K562 (cell line): ENCODE measurements at regions not wholly inside any gene's neighbourhood (a gene's known extent, or its start where the extent isn't known, plus 50 kb on each side); places are given as distances from the start of the nearest gene placed in this dataset.
"Not testable (repeated sequence)": the region's sequence is repeated elsewhere in the genome, so short reads cannot be mapped to it uniquely, and the experiment has no call there.

Experiments
- ATAC-seq: fragments of 200-7000 bp; cut with Tn5 transposase; 3 replicates; pipeline ENCODE4 v1.9.1; 2020; ENCODE audit warnings: moderate library complexity
- BruUV-seq: library from RNA; stranded (reverse); fragments of 400-500 nt; replicated peaks from 2 replicates; lab custom pipeline; 2021; lab: Mats Ljungman, UMichigan
- CTCF ChIA-PET: fragments of 300-600 bp; formaldehyde crosslinking; extraction: SDS; loops from one replicate; lab custom pipeline; 2021; ENCODE audit warnings: low intra/inter-chr PET ratio; lab: Yijun Ruan, JAX
- POLR2A ChIA-PET: fragments of 300-600, 350-650 bp; sonication (Branson Sonifier 250); formaldehyde crosslinking; extraction: SDS; loops from one replicate; lab custom pipeline; 2021; ENCODE audit warnings: antibody characterized with exemption, inconsistent platforms; lab: Yijun Ruan, JAX
- DNase-seq, 4 experiments: peaks; one replicate each; pipeline versions ENCODE4 v3.0.0 to v3.0.0-alpha.2; 2011 to 2018; ENCODE audit warnings: low spot score in 3 of 4, mixed read lengths in 3 of 4; ENCODE audit errors: extremely low read depth in 1 of 4
- FAIRE-seq: peaks from 2 replicates; lab custom pipeline; 2011; peaks lifted over from hg19 to GRCh38; lab: Jason Lieb, UNC
- H2AFZ ChIP-seq: 2 replicates; pipeline ENCODE4 v1.6.0; 2011; ENCODE audit warnings: low read depth, low read length, control low read depth, inconsistent platforms
- H3K27ac ChIP-seq: fragments of 200-600 bp; 3 replicates; pipeline ENCODE4 v1.8.0; 2011; ENCODE audit warnings: low read depth, mild to moderate bottlenecking, control low read depth, inconsistent platforms, low read length, moderate library complexity, mixed read lengths; ENCODE audit errors: extremely low read depth
- H3K27me3 ChIP-seq, 2 experiments: fragments of 300-600 bp in 1 of 2; 2 replicates in 1 of 2; 3 replicates in 1 of 2; pipeline versions ENCODE4 v1.6.0 to v1.8.0; 2011; ENCODE audit warnings: inconsistent platforms in 2 of 2, low read length in 2 of 2, mild to moderate bottlenecking in 1 of 2, mixed read lengths in 1 of 2, moderate library complexity in 1 of 2; ENCODE audit not compliant: control insufficient read depth in 2 of 2, insufficient read depth in 2 of 2
- H3K36me3 ChIP-seq: fragments of 300-600 bp; 3 replicates; pipeline ENCODE4 v1.8.0; 2011; ENCODE audit warnings: mild to moderate bottlenecking, low read length, inconsistent platforms; ENCODE audit not compliant: control insufficient read depth, insufficient read depth
- H3K4me1 ChIP-seq, 2 experiments: fragments of 200-600 bp in 1 of 2; replicated peaks in 1 of 2; 2 replicates in 1 of 2; 3 replicates in 1 of 2; pipeline versions ENCODE4 v1.5.1 to v1.8.0; 2011; ENCODE audit warnings: inconsistent platforms in 2 of 2, low read length in 2 of 2, mild to moderate bottlenecking in 1 of 2, mixed read lengths in 1 of 2, moderate library complexity in 1 of 2; ENCODE audit not compliant: control insufficient read depth in 2 of 2, insufficient read depth in 2 of 2
- H3K4me2 ChIP-seq: 2 replicates; pipeline ENCODE4 v1.6.1; 2011; ENCODE audit warnings: low read length, control low read depth, inconsistent platforms, mixed read lengths; ENCODE audit not compliant: insufficient read depth
- H3K4me3 ChIP-seq: fragments of 200-600 bp; sonication (generic), shearing (Covaris generic); 2 replicates; pipeline ENCODE4 v1.5.1; 2016; ENCODE audit warnings: control low read depth, inconsistent platforms
- H3K79me2 ChIP-seq: fragments of 200-600 bp; 3 replicates; pipeline ENCODE4 v1.8.0; 2011; ENCODE audit warnings: low read length, inconsistent platforms; ENCODE audit not compliant: control insufficient read depth, insufficient read depth
- H3K9ac ChIP-seq, 2 experiments: 2 replicates each; pipeline versions ENCODE4 v1.6.0 to v1.6.1; 2011; ENCODE audit warnings: low read depth in 2 of 2, low read length in 2 of 2, control low read depth in 1 of 2, inconsistent platforms in 1 of 2, mild to moderate bottlenecking in 1 of 2, mixed read lengths in 1 of 2; ENCODE audit not compliant: insufficient read depth in 1 of 2
- H3K9me1 ChIP-seq: one replicate; pipeline ENCODE4 v1.6.0; 2011; ENCODE audit warnings: inconsistent platforms, mild to moderate bottlenecking, low read length, moderate library complexity; ENCODE audit not compliant: control insufficient read depth, insufficient read depth
- H3K9me3 ChIP-seq: replicated peaks from 2 replicates; pipeline ENCODE4 v1.5.1; 2011; ENCODE audit warnings: low read depth, low read length, inconsistent platforms; ENCODE audit not compliant: control insufficient read depth, insufficient read depth
- H4K20me1 ChIP-seq: replicated peaks from 2 replicates; pipeline ENCODE4 v1.6.1; 2011; ENCODE audit warnings: low read length, inconsistent platforms, mixed read lengths; ENCODE audit not compliant: control insufficient read depth, insufficient read depth
- GTF2E2 ChIP-seq: fragments of 200-800 bp; sonication (Bioruptor generic); IDR thresholded peaks from 2 replicates; pipeline ENCODE4 v1.6.1; 2016; ENCODE audit warnings: missing genetic modification characterization, missing compliant biosample characterization
- PHF20 ChIP-seq: fragments of 450-650 bp; IDR thresholded peaks from 2 replicates; pipeline ENCODE4 v1.6.1; 2018; ENCODE audit not compliant: partially characterized antibody
- RBM14 ChIP-seq: fragments of 200-400 bp; formaldehyde crosslinking; IDR thresholded peaks from 2 replicates; pipeline ENCODE4 v1.6.1; 2018; ENCODE audit warnings: low read depth, mild to moderate bottlenecking, low read length, moderate library complexity, borderline replicate concordance; ENCODE audit not compliant: insufficient read depth
- SIRT6 ChIP-seq: IDR thresholded peaks from one replicate; pipeline ENCODE4 v1.6.1; 2012; ENCODE audit warnings: low read depth, mild to moderate bottlenecking, control low read depth, inconsistent platforms, low read length, moderate library complexity
- SREBF2 ChIP-seq: sonication (generic); formaldehyde crosslinking; IDR thresholded peaks from 2 replicates; pipeline ENCODE4 v1.4.0; 2020; ENCODE audit warnings: mild to moderate bottlenecking, missing genetic modification reagents
- ZBTB5 ChIP-seq: fragments of 450-650 bp; IDR thresholded peaks from 2 replicates; pipeline ENCODE4 v1.6.1; 2017; ENCODE audit warnings: antibody characterized with exemption
- ZNF12 ChIP-seq: sonication (generic); formaldehyde crosslinking; IDR thresholded peaks from 2 replicates; pipeline ENCODE4 v1.4.0; 2020; ENCODE audit warnings: mild to moderate bottlenecking, missing genetic modification reagents
- WGBS: fragments of 100-300 bp; shearing (Covaris generic); methylation state at CpG from one replicate; pipeline ENCODE4 v1.1.6; 2016; ENCODE audit warnings: low coverage, mixed read lengths; ENCODE audit not compliant: insufficient coverage; ENCODE audit errors: missing lambda C conversion rate; 5-methylcytosine and 5-hydroxymethylcytosine counted together
- in situ Hi-C: fragments of 300-500 bp; cut with MboI; formaldehyde crosslinking; loops from 4 replicates; pipeline ENCODE4 v1.15.0; 2018; ENCODE audit warnings: inconsistent platforms, mixed read lengths
- intact Hi-C: fragments of 100-400 bp; cut with micrococcal nuclease; formaldehyde crosslinking; loops from 2 replicates; pipeline ENCODE4 v1.14.2; 2022

GRCh38 chr6:92231171-92231701 lies 1188.1 kb downstream of the EPHA7 start (continued):
- no peak for TF ChIP-seq PHF20
- no peak for TF ChIP-seq GTF2E2
- no peak for TF ChIP-seq SREBF2 (CRISPR knock-in tag)
- no peak for TF ChIP-seq ZNF12 (CRISPR knock-in tag)
- TF ChIP-seq RBM14 = no peak
- TF ChIP-seq SIRT6 = no peak
- no peak for TF ChIP-seq ZBTB5

DNA sequence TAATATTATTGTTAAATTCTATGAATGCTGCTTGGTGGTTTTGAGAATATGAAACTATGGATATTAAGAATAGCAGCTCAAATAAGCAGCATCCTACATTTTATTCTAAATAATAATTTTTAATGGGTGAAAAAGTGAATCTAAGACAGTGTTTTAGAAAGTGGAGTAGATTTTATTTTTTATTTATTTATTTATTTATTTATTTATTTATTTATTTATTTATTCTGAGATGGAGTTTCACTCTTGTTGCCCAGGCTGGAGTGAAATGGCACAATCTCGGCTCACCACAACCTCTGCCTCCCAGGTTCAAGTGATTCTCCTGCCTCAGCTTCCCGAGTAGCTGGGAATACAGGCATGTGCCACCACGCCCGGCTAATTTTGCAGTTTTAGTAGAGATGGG lies 1199.4 kb downstream of the EPHA7 start:
- CTCF ChIA-PET, H3K36me3 ChIP-seq, H3K9me3 ChIP-seq, H3K4me3 ChIP-seq, H3K4me2 ChIP-seq, H3K4me1 ChIP-seq, intact Hi-C loops, ATAC-seq, H2AFZ ChIP-seq, H3K27me3 ChIP-seq, POLR2A ChIA-PET, FAIRE-seq, H3K27ac ChIP-seq, H4K20me1 ChIP-seq, H3K9ac ChIP-seq, in situ Hi-C loops, BruUV-seq, H3K79me2 ChIP-seq, H3K9me1 ChIP-seq, DNase-seq: not testable (repeated sequence)
- WGBS = 0% methylated on average over 3 of the region's 4 CpGs
